ENCODE measurements at regions not wholly inside any gene's neighbourhood (a gene's known extent, or its start where the extent isn't known, plus 50 kb on each side); places are given as distances from the start of the nearest gene placed in this dataset.
"Not testable (repeated sequence)": the region's sequence is repeated elsewhere in the genome, so short reads cannot be mapped to it uniquely, and the experiment has no call there.

DNA sequence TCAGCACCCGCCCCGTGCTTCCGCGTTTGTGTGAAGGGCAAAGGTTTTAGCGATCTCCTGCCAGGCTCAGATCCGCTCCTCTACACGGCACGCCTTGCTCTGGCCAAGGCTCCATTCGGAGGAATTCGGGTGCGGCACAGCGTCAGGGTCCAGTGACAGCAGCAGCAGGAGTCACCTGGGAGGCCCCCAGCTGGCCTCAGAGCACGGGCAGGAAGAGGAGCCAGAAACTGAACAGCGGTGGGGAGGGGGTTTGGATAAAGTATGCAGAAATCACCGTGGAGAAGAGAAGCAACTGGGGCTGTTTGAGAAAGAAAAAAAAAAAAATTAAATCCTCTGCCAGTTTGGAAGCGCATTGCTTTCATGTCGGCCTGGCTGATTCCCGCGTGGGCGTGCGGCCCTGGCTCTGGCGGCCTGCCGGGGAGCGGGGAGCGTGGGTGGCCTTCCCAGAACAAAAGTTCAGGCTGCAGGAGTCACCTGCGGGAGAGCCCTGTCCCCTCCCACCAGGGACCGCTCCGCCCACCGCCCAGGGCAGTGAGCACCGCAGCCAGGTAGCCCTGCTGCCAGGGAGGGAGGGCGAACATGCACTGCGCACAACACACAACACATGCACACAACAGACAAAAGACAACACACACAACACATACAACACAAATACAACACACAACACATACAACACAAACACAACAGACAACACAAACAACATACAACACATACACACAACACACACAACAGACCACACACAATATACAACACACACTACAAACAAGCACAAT lies 107.6 kb downstream of the ETS2 start:
- no peak for DNase-seq (ENCODE audit: low read depth)

DNA sequence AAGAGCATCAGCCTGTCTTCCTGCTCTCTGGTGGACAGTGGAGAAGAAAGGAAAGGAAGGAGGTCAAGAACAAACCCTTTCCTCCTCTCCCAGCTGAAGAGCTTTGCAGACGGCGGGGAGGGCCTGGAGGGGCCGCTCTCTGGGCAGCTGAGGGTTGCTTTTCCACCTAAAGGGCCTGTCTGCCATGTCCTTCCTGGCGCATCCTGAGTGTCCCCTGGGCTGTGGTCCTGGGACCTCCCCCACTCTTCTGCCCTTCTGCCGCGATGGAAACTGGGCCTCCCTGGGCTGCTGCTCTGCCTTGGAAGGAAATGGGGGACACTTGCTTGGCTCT lies 107.0 kb downstream of the ETS2 start:
- no peak for DNase-seq (ENCODE audit: low read depth)

- no peak for DNase-seq (ENCODE audit: low read depth)
Measured at GRCh38 chr21:38912102-38912629, 106.4 kb downstream of the ETS2 start.

DNA sequence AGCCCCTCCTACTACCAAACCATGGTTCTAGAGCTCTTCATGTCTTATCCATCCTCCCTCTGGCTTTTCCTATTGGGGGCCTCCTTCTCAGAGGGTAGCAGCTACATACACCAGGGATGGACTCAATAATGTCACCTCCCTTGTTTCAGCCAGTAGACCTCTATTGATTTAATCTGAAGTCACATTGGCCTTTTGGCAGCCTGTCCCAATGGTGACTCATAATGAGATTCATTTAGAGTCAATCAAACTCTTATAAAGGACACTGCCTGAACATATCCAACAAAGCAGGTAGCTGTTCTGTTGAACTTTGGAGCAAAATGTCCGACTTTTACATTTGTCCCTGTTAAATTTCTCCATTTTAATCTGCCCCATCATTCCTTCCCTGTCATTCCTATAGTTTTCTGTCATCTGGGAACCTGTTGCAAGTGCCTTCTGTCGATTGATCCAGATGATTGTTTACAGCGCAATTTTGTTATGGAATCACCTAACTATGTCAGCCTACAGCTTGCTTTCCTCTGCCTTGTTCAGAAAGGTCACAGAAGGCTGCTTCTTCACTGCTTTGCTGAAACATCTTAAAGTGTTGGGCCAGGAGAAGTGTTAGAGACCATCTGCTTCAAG lies 105.9 kb downstream of the ETS2 start:
- no peak for DNase-seq (ENCODE audit: low read depth)

- no peak for DNase-seq (ENCODE audit: low read depth)
Measured at GRCh38 chr21:38910390-38911067, 104.8 kb downstream of the ETS2 start.

GRCh38 chr21:38909929-38910328 lies 104.2 kb downstream of the ETS2 start:
- no peak for DNase-seq (ENCODE audit: low read depth)

GRCh38 chr21:38909109-38909508 lies 103.4 kb downstream of the ETS2 start:
- no peak for DNase-seq (ENCODE audit: low read depth)

GRCh38 chr21:38908537-38908936 lies 102.8 kb downstream of the ETS2 start:
- DNase-seq (ENCODE audit: low read depth), result no peak

GRCh38 chr21:38905752-38906151 lies 100.0 kb downstream of the ETS2 start:
- no peak for DNase-seq (ENCODE audit: low read depth)

DNA sequence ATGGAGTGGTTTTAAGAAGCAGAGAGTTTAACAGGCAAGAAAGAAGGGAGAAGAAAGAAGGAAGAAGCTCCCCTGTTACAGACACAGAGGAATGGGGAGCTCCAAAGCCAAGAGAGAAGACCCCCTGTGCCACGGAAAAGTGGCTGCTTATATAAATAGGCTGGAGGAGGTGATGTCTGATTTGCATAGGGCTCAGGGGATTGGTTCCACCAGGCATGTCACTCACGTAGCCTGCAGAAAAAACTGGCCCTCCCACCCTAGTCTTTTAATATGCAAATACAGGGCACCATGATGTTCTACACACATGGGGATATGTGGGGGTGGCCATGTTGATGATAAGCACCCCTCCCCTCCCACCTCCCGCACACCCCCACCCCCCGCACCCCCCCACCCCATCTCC lies 99.6 kb downstream of the ETS2 start:
- DNase-seq (ENCODE audit: low read depth), result no peak

DNA sequence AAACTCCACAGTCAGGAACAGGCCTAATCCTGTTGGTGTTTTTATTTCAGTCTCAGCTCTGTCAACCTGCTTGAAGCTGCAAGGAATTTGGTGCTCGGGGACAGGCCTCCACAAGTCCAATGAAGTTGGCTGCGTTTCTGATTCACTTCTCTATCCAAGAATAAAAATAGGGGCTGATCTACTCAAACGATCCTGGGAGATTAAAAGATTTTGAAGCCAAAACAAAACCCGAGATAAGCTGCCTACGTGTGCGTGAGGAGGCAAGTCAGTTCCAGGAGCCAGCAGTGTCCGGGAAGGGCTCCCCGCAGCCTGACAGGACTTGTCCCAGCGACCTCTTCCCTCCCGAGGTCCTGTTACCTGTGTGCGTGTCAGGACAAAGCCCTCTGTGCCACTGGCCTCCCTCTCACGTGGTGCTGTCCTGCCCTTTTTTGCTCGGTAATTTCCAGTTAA lies 98.0 kb downstream of the ETS2 start:
- no peak for DNase-seq (ENCODE audit: low read depth)

- no peak for DNase-seq (ENCODE audit: low read depth)
Measured at GRCh38 chr21:38902608-38903445, 97.1 kb downstream of the ETS2 start.

DNA sequence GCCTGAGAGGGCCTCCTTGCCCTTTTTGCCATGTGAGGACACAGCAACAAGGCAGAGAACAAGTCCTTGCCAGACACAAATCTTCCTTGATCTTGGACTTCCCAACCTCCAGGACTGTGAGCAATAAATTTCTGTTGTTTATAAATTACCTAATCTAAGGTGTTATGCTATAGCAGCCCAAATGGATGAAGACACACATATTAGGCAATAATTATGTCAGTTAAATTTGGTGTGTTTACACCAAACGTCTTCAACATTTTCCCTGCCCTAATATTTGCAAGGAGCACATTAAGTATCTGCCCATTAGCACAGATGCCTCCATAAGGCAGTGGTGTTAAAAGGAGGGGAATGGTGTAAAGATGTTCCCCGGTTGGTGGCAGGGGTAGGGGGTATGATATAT lies 94.8 kb downstream of the ETS2 start:
- DNase-seq (ENCODE audit: low read depth), result no peak

DNA sequence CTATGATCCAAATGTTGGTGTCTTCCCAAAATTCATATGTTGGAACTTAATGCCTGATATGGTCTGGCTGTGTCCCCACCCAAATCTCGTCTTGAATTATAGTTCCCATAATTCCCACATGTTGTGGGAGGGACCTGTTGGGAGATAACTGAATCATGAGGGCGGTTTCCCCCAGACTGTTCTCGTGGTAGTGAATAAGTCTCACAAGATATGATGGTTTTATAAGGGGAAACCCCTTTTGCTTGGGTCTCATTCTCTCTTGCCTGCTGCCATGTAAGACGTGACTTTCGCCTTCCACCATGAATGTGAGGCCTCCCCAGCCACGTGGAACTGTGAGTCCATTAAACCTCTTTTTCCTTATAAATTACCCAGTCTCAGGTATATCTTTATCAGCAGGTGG lies 94.3 kb downstream of the ETS2 start:
- DNase-seq (ENCODE audit: low read depth), result not testable (repeated sequence)

GRCh38 chr21:38899277-38899947 lies 93.7 kb downstream of the ETS2 start:
- DNase-seq (ENCODE audit: low read depth), result no peak

DNA sequence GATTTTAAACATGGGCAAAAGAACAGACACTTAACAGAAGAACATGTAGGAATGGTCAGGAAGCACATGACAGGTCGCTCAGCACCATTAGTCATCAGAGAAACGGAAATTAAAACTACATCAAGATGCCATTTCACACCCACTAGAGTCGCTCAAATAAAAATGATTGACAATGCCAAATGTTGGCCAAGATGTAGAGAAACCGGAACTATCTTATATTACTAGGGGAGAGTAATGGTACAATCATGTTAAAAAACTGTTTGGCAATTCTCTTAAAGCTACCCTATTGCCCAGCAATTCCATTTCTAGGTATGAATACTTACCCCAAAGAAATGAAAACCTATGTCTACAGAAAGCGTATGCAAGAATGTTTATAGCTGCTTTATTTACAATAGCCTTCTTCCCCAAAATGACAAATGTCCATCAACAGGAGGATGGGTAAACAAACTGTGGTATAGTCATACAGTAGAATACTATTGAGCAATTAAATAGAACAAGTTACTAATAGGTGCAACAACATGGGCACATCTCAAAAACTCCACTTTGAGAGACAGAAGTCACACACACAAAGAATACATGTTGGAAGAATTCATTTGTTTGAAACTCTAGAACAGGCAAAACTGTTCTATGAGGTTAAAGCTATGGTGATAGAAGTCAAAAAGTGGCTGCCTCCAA lies 92.8 kb downstream of the ETS2 start:
- no peak for DNase-seq (ENCODE audit: low read depth)

DNA sequence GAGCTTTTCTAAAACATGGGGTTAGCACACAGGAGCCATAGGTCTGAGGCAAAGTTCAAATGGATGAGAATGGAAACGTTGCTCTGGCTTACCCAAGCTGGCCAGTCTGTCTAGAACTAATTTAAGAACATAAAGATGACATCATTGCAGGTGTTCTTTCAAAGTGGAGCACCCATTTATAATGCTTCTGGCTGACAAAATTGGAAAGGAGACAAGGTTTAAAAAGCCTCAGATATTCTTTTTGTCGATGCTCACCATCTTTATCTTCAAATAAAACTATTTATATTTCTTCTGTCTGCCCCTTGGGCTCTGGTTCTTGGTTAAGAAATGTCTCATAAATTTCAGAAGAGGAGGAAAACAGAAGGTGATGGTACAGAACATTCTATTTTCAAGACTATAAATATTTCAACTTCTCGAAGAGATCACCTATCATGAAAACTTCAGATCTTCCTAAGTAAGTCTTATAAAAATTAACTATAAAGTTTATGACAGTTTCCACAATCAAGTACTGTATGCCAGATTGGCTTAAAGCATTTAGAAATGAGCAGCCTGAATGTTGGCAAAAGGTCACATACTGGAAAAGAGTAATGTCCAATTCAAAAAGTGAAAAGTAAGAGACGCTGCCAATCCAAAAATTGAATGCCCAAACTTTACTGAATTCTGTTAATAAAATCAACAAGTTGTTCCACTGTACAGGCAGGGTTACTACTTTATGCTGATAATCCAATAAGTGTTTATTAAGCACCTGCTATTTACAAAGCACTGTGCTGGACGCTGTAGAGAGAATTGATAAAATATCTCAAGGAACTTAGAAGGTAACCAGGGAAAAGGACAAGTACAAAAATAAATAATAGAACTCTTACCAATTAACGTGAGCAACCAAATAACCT lies 92.0 kb downstream of the ETS2 start:
- DNase-seq (ENCODE audit: low read depth), result no peak

GRCh38 chr21:38894899-38895298 lies 89.2 kb downstream of the ETS2 start:
- no peak for DNase-seq (ENCODE audit: low read depth)

DNA sequence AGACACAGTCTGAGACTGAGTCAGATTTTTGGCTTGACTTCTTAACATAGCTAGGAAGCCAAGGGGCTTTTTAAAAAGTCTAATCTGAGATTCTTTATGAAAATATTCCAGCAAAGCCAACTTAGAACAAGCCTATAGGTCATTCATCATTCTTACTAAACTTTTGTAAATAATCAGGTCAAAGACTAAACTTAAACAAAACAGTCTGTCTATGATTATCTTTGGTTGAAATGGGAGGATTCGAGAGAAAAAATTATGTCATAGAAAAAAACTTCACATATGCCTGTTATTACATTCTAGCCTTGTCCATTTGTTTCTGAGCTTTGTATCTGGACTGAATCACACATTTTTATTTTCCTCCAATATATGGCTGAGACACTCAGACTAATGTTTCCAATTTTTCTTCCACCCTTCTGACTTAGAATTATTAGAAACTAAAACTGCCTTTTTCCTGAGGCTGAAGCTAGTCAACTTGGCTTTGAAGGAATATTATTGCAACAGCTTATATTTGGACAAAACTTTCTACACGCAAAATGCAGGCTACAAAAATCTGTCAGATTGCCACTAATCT lies 83.3 kb downstream of the ETS2 start:
- DNase-seq (ENCODE audit: low read depth), result no peak

DNA sequence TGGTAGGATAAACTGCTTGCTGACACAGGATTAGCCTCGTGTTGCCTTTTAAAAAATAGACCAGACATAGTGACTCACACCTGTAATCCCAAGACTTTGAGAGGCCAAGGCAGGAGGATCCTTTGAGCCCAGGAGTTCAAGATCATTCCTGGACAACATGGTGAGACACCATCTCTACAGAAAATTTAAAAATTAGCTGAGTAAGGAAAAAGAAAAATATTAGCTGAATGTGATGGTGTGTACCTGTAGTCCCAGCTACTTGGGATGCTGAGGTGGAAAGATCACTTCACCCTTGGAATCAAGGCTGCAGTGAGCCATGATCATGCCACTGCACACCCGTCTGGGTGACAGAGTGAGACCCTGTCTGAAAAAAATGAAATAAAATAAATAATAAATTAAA lies 82.0 kb downstream of the ETS2 start:
- DNase-seq (ENCODE audit: low read depth), result no peak
